ENCODE measurements at regions not wholly inside any gene's neighbourhood (a gene's known extent, or its start where the extent isn't known, plus 50 kb on each side); places are given as distances from the start of the nearest gene placed in this dataset.

DNA sequence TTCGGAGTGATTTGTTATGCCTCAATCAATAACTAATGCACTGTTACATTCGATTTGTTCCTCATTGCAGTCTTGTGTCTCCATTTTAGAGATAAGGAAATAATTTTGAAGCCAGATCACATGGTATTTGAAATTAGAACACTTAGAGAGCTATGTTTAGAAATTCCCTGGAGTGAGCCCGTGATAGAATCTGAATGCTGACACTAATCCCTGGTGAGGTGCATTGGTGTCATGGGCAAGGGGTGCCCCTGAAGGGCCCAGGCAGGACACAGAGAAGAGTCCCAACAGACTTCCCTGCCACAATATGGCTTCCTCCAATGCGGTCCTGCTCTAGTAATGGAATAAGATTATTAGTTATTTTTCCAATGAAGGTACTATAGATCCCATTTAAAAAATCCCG is 223.0 kb downstream of the NR2F2 start:
- DNase-seq (ENCODE audit: low read depth, low spot score), result no peak
- FAIRE-seq, result no peak
- Histone ChIP-seq H3K9ac (replicated peaks; ENCODE audit: extremely low read depth, insufficient read depth, low read length) (no peak overlapping the region), H3K4me2 (ENCODE audit: insufficient read depth, low read length) (no peak overlapping the region), H3K27ac (ENCODE audit: insufficient read depth, low read depth, low read length) (no peak overlapping the region), H3K27me3 (ENCODE audit: control insufficient read depth in 2 of 2, insufficient read depth in 2 of 2, low read length in 2 of 2) (peaks cover 0 to 2% of the 10 kb centered on the region in 2 experiments), H3K36me3 (ENCODE audit: control insufficient read depth in 2 of 2, extremely low read depth in 1 of 2, insufficient read depth in 2 of 2, low read length in 2 of 2) (no peaks in the 10 kb centered on the region), H3K9me3 (replicated peaks; ENCODE audit: control insufficient read depth, insufficient read depth, low read length) (no peaks in the 10 kb centered on the region), H3K79me2 (ENCODE audit: control insufficient read depth, insufficient read depth, low read length) (no peaks in the 10 kb centered on the region), H2AFZ (ENCODE audit: low read depth, low read length) (no peak overlapping the region), H3K4me3 (replicated peaks in 1 of 3; ENCODE audit: insufficient read depth in 1 of 3, low read depth in 1 of 3, low read length in 3 of 3) (no peak overlapping the region), H3K9me1 (replicated peaks; ENCODE audit: control insufficient read depth, extremely low read depth, insufficient read depth, low read length) (no peaks in the 10 kb centered on the region), H3K4me1 (ENCODE audit: control insufficient read depth, extremely low read depth, insufficient read depth, low read length) (no peaks in the 10 kb centered on the region), H4K20me1 (replicated peaks; ENCODE audit: control insufficient read depth, extremely low read depth, insufficient read depth, low read length) (no peaks in the 10 kb centered on the region)
- CTCF ChIA-PET, result interaction anchor here (1.5 kb wide), 1 partner anchor 38 kb away, joined by 3 read pairs; no protein-coding TSS in a partner anchor
- BruUV-seq (replicated peaks), result no TSS peak
- TF ChIP-seq POLR2AphosphoS5 (IDR thresholded peaks at IDR 0.05; ENCODE audit: insufficient read depth, low read depth, low read length) (no peak), MYC (IDR thresholded peaks at IDR 0.05; ENCODE audit: low read depth, low read length) (no peak), JUN (IDR thresholded peaks at IDR 0.05; ENCODE audit: borderline replicate concordance, insufficient read depth, insufficient read length, low read depth) (no peak), POLR2A (IDR thresholded peaks at IDR 0.05; ENCODE audit: low read depth, low read length) (no peak), EZH2 (IDR thresholded peaks at IDR 0.05; ENCODE audit: borderline replicate concordance, low read depth, low read length, severe bottlenecking) (no peak), CTCF (IDR thresholded peaks at IDR 0.05; ENCODE audit: extremely low read depth in 1 of 2, insufficient read depth in 1 of 2, low read depth in 1 of 2, low read length in 2 of 2) (no peak), GATA2 (IDR thresholded peaks at IDR 0.05; ENCODE audit: insufficient read depth, insufficient read length, low read depth, low read length) (no peak), FOS (IDR thresholded peaks at IDR 0.05; ENCODE audit: borderline replicate concordance, insufficient read depth, low read length) (no peak), MAX (IDR thresholded peaks at IDR 0.05; ENCODE audit: insufficient read depth, insufficient read length) (no peak)
- intact Hi-C loops (cut with micrococcal nuclease) (no loop called here), dilution Hi-C loops (cut with MboI; ENCODE audit: extremely low pct_ligation_motif_present, low sequenced_read_pairs) (no loop called here)
- POLR2A ChIA-PET, result interaction anchor here (0.6 kb wide), 1 partner anchor 114 kb away, joined by 10 read pairs; no protein-coding TSS in a partner anchor

Measured in endothelial cell of umbilical vein (primary cell).